GM19372 (cell line): ENCODE measurements at regions not wholly inside any gene's neighbourhood (a gene's known extent, or its start where the extent isn't known, plus 50 kb on each side); places are given as distances from the start of the nearest gene placed in this dataset.

ENCODE experiments used
- ATAC-seq: cut with Tn5 transposase; IDR thresholded peaks from one replicate; pipeline ENCODE4 v1.9.1; 2021; ENCODE audit warnings: mild to moderate bottlenecking, low read depth, moderate library complexity; ENCODE audit not compliant: unreplicated experiment

GRCh38 chr10:53749439-53749838 is 976.9 kb upstream of the MBL2 start:
- ATAC-seq: no peak

GRCh38 chr10:53748319-53748718 is 975.7 kb upstream of the MBL2 start:
- ATAC-seq: no peak

- ATAC-seq: no peak
Measured at GRCh38 chr10:53744746-53745145, 972.2 kb upstream of the MBL2 start.

GRCh38 chr10:53744176-53744575 is 971.6 kb upstream of the MBL2 start:
- ATAC-seq: no peak

GRCh38 chr10:53737132-53737531 is 964.5 kb upstream of the MBL2 start:
- ATAC-seq: no peak

- ATAC-seq: no peak
Measured at GRCh38 chr10:53726921-53727320, 954.3 kb upstream of the MBL2 start.

- ATAC-seq: no peak
Measured at GRCh38 chr10:53724581-53724980, 952.0 kb upstream of the MBL2 start.

GRCh38 chr10:53719658-53720057 is 947.1 kb upstream of the MBL2 start:
- ATAC-seq: no peak

- ATAC-seq: no peak
Measured at GRCh38 chr10:53716156-53716555, 943.6 kb upstream of the MBL2 start.

- ATAC-seq: no peak
Measured at GRCh38 chr10:53713431-53713830, 940.8 kb upstream of the MBL2 start.

- no peak for ATAC-seq
Measured at GRCh38 chr10:53702489-53702888, 929.9 kb upstream of the MBL2 start.

- no peak for ATAC-seq
Measured at GRCh38 chr10:53701213-53701612, 928.6 kb upstream of the MBL2 start.

- ATAC-seq: no peak
Measured at GRCh38 chr10:53700278-53700677, 927.7 kb upstream of the MBL2 start.

- ATAC-seq: no peak
Measured at GRCh38 chr10:53699684-53700083, 927.1 kb upstream of the MBL2 start.

GRCh38 chr10:53699231-53699630 is 926.6 kb upstream of the MBL2 start:
- no peak for ATAC-seq

GRCh38 chr10:53697038-53697437 is 924.5 kb upstream of the MBL2 start:
- ATAC-seq: no peak

- no peak for ATAC-seq
Measured at GRCh38 chr10:53690524-53691240, 918.1 kb upstream of the MBL2 start.

GRCh38 chr10:53687800-53688199 is 915.2 kb upstream of the MBL2 start:
- ATAC-seq: no peak

- no peak for ATAC-seq
Measured at GRCh38 chr10:53682885-53683284, 910.3 kb upstream of the MBL2 start.

- ATAC-seq: no peak
Measured at GRCh38 chr10:53682458-53682857, 909.9 kb upstream of the MBL2 start.

- ATAC-seq: no peak
Measured at GRCh38 chr10:53679666-53680065, 907.1 kb upstream of the MBL2 start.

- no peak for ATAC-seq
Measured at GRCh38 chr10:53675177-53675576, 902.6 kb upstream of the MBL2 start.

GRCh38 chr10:53667063-53667462 is 894.5 kb upstream of the MBL2 start:
- ATAC-seq: no peak
